Activated CD8-positive, alpha-beta T cell treated with anti-CD3 and anti-CD28 coated beads for 36 hours (primary cell): ENCODE measurements at regions not wholly inside any gene's neighbourhood (a gene's known extent, or its start where the extent isn't known, plus 50 kb on each side); places are given as distances from the start of the nearest gene placed in this dataset.

Experiments
- ATAC-seq: fragments of 200-7000 bp; cut with Tn5 transposase; one replicate; pipeline ENCODE4 v1.10.0; 2021; ENCODE audit warnings: mild to moderate bottlenecking, moderate library complexity
- CTCF ChIA-PET: fragments of 350-600 bp; sonication (Branson Sonifier 250); formaldehyde crosslinking; loops from one replicate; lab custom pipeline; 2021; ENCODE audit warnings: antibody characterized with exemption; lab: Charles Lee
- POLR2A ChIA-PET: fragments of 350-600 bp; sonication (Branson Sonifier 250); formaldehyde crosslinking; loops from one replicate; lab custom pipeline; 2021; ENCODE audit warnings: antibody characterized with exemption; lab: Charles Lee
- DNase-seq: peaks from one replicate; pipeline ENCODE4 v3.0.0-alpha.2; 2020
- H3K27ac Mint-ChIP-seq: one replicate; pipeline ENCODE4 v1.8.0; 2021; ENCODE audit warnings: mild to moderate bottlenecking, mixed read lengths
- H3K27me3 Mint-ChIP-seq: one replicate; pipeline ENCODE4 v1.8.0; 2021; ENCODE audit warnings: mixed read lengths
- H3K36me3 Mint-ChIP-seq: one replicate; pipeline ENCODE4 v1.8.0; 2021; ENCODE audit warnings: low read depth, mixed read lengths
- H3K4me1 Mint-ChIP-seq: one replicate; pipeline ENCODE4 v1.8.0; 2021; ENCODE audit warnings: low read depth, mixed read lengths
- H3K4me3 Mint-ChIP-seq: one replicate; pipeline ENCODE4 v1.8.0; 2021; ENCODE audit warnings: mild to moderate bottlenecking, moderate library complexity, mixed read lengths
- H3K9me3 Mint-ChIP-seq: one replicate; pipeline ENCODE4 v1.8.0; 2021; ENCODE audit warnings: mixed read lengths
- intact Hi-C: fragments of 100-400 bp; cut with micrococcal nuclease; formaldehyde crosslinking; loops from one replicate; pipeline ENCODE4 v1.10.0; 2022
- TF ChIP-seq, protein P1 (sequence below): fragments of 200-600 bp; IDR thresholded peaks from one replicate; pipeline ENCODE4 v1.8.0; 2022; ENCODE audit warnings: antibody characterized with exemption, mild to moderate bottlenecking

DNA sequence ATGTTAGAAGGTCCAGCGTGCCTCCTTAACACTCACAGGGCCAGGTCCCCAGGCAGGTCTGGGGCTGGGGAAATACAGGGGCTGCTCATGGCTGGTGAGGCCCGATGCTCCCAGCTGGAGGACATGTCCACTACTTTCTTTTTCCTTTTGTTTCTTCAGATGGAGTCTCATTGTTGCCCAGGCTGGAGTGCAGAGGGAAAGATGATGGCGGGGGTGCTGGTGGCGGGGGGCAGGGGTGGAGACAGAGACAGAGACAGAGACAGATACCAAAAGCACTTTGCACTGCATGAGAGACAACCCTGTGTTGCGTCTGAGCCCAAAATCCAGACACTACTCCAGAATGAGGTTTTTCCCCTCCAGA, 211.0 kb downstream of the SH3BP4 start:
- H3K4me3 Mint-ChIP-seq, result no peak overlapping the region
- ChIA-PET POLR2A (no interaction called here), CTCF (no interaction called here)
- H3K4me1 Mint-ChIP-seq, result no peaks in the 10 kb centered on the region
- no peak for DNase-seq
- no peaks in the 10 kb centered on the region for H3K36me3 Mint-ChIP-seq
- H3K9me3 Mint-ChIP-seq, result no peaks in the 10 kb centered on the region
- H3K27me3 Mint-ChIP-seq, result peaks cover 20% of the 10 kb centered on the region
- no peak for ATAC-seq
- intact Hi-C loops, result no loop called here
- TF ChIP-seq, protein P1, sequence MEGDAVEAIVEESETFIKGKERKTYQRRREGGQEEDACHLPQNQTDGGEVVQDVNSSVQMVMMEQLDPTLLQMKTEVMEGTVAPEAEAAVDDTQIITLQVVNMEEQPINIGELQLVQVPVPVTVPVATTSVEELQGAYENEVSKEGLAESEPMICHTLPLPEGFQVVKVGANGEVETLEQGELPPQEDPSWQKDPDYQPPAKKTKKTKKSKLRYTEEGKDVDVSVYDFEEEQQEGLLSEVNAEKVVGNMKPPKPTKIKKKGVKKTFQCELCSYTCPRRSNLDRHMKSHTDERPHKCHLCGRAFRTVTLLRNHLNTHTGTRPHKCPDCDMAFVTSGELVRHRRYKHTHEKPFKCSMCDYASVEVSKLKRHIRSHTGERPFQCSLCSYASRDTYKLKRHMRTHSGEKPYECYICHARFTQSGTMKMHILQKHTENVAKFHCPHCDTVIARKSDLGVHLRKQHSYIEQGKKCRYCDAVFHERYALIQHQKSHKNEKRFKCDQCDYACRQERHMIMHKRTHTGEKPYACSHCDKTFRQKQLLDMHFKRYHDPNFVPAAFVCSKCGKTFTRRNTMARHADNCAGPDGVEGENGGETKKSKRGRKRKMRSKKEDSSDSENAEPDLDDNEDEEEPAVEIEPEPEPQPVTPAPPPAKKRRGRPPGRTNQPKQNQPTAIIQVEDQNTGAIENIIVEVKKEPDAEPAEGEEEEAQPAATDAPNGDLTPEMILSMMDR, result no peak
- H3K27ac Mint-ChIP-seq, result no peak overlapping the region

DNA sequence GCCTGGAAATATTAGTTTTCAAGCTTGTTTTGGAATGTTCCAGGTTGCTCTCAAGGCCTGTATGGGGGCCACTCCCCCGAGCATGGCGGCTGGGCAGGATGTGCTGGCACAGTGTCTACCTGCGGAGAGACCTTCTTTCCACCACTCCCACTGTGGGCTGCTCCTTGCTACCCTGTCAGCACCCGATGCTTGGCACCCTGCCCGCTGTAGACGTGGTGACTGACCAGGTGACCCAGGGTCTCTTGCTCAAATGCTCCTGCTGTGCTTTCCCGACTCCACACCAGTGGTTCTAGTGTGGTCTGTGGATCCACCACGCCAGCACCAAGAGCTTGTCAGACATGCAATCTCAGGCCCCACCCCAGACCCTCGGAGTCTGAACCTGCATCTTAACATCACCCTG, 213.3 kb downstream of the SH3BP4 start:
- Mint-ChIP-seq H3K4me1 (no peaks in the 10 kb centered on the region), H3K27ac (no peak overlapping the region), H3K4me3 (no peak overlapping the region), H3K9me3 (peaks cover 3% of the 10 kb centered on the region), H3K36me3 (no peaks in the 10 kb centered on the region), H3K27me3 (peaks cover 16% of the 10 kb centered on the region)
- ChIA-PET POLR2A (no interaction called here), CTCF (no interaction called here)
- no peak for DNase-seq
- TF ChIP-seq, protein P1, result no peak
- intact Hi-C loops, result no loop called here
- ATAC-seq, result no peak

DNA sequence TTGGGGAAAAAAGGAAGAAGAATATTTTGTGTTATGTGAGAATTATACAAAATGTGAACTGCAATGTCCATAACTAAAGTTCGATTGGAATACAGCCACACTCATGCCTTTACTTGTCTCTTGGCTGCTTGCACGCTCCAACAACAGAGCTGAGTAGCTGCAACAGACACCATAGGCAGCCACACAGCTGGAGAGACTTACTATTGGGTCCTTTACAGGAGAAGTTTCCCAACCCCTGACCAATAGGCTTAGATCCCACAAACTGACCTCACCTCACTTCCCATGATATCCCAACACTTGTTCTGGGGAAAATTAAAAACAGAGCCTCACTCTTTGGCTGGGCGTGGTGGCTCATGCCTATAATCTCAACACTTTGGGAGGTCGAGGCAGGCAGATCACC, 213.8 kb downstream of the SH3BP4 start:
- CTCF ChIA-PET, result no interaction called here
- DNase-seq, result no peak
- Mint-ChIP-seq H3K27ac (no peak overlapping the region), H3K4me3 (no peak overlapping the region), H3K36me3 (no peaks in the 10 kb centered on the region), H3K4me1 (no peaks in the 10 kb centered on the region), H3K9me3 (peaks cover 3% of the 10 kb centered on the region), H3K27me3 (peaks cover 13% of the 10 kb centered on the region)
- no peak for ATAC-seq
- TF ChIP-seq, protein P1, result no peak
- intact Hi-C loops, result no loop called here
- POLR2A ChIA-PET, result no interaction called here

DNA sequence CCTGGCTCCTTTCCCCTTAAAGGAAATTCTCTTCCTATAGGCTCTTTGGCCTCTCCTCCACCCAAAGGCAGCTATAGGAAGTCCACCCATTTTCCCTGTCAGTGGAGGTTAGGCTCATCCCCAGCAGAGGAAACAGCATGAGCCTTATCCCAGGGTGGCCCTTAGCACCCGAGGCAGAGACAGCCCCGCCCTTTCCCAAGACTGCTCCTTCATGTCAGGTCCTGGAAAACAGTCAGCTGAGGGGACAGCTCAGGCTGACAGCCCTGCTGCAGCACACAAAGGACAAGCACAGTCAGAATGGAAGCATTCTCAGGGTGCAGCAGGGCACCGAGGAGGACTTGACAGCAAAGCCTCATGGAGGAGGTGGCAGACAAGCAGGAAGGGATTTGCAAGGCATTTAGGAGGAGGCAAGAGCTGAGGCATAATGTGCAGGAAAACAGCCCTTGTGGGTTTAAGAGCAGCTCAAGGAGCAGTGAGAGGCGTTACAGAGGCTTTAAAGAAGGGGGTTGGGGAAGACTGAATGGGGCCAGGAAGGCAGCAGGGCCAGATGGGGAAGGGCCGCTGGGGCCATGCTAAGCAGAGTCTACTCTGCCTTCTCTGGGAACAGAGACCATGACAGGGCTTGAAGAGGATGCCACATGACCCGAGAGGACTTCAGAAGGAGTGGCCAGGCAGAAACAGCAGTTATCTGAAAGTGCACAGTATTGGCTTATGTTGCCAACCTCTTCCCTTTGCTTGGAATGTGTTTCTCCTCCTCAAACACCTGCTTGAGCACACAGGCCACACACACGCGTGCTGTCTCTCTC, 216.6 kb downstream of the SH3BP4 start:
- CTCF ChIA-PET, result no interaction called here
- Mint-ChIP-seq H3K9me3 (peaks cover 3% of the 10 kb centered on the region), H3K4me3 (no peak overlapping the region)

DNA sequence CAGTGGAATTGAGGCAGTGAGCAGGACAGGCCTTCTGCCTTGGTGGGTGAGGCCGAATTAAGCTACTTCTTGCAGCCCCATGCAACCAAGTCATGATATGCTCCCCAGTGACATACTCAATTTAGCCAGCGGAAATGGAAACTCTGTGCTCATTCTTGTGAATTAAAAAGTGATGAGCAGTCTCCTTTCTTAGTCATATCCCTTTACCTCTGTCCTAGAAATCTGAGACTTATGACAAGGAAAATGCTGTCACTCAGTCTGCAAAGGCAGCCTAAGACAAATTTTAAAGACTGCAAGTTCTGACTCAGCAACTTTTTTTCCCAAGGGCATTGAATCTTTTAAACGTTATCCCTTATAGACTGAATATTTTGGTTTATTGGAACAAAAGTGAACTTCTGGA, 218.2 kb downstream of the SH3BP4 start:
- Mint-ChIP-seq H3K4me1 (no peaks in the 10 kb centered on the region), H3K9me3 (peaks cover 3% of the 10 kb centered on the region), H3K36me3 (no peaks in the 10 kb centered on the region), H3K27me3 (peaks cover 4% of the 10 kb centered on the region), H3K4me3 (no peak overlapping the region), H3K27ac (no peak overlapping the region)
- no peak for ATAC-seq
- TF ChIP-seq, protein P1, result no peak
- POLR2A ChIA-PET, result no interaction called here
- DNase-seq, result no peak
- intact Hi-C loops, result no loop called here
- CTCF ChIA-PET, result no interaction called here

More for the DNA sequence above, 216.6 kb downstream of the SH3BP4 start:
- Mint-ChIP-seq H3K4me1 (no peaks in the 10 kb centered on the region), H3K27me3 (peaks cover 6% of the 10 kb centered on the region), H3K36me3 (no peaks in the 10 kb centered on the region), H3K27ac (no peak overlapping the region)
- POLR2A ChIA-PET, result no interaction called here
- DNase-seq, result no peak
- intact Hi-C loops, result no loop called here
- no peak for ATAC-seq
- TF ChIP-seq, protein P1, result no peak
